Erythroblast (primary cell): ENCODE measurements at regions not wholly inside any gene's neighbourhood (a gene's known extent, or its start where the extent isn't known, plus 50 kb on each side); places are given as distances from the start of the nearest gene placed in this dataset.

ENCODE experiments used
- DNase-seq, 2 experiments: peaks; one replicate each; lab custom pipeline; 2025; lab: John Stamatoyannopoulos, UW
- GATA1 ChIP-seq: IDR thresholded peaks from 2 replicates; pipeline ENCODE4 v1.6.1; 2011; ENCODE audit warnings: low read depth, mild to moderate bottlenecking, control low read depth, low read length, moderate library complexity
- POLR2A ChIP-seq: IDR thresholded peaks from 2 replicates; pipeline ENCODE4 v1.6.1; 2011; ENCODE audit warnings: mild to moderate bottlenecking, low read length

DNA sequence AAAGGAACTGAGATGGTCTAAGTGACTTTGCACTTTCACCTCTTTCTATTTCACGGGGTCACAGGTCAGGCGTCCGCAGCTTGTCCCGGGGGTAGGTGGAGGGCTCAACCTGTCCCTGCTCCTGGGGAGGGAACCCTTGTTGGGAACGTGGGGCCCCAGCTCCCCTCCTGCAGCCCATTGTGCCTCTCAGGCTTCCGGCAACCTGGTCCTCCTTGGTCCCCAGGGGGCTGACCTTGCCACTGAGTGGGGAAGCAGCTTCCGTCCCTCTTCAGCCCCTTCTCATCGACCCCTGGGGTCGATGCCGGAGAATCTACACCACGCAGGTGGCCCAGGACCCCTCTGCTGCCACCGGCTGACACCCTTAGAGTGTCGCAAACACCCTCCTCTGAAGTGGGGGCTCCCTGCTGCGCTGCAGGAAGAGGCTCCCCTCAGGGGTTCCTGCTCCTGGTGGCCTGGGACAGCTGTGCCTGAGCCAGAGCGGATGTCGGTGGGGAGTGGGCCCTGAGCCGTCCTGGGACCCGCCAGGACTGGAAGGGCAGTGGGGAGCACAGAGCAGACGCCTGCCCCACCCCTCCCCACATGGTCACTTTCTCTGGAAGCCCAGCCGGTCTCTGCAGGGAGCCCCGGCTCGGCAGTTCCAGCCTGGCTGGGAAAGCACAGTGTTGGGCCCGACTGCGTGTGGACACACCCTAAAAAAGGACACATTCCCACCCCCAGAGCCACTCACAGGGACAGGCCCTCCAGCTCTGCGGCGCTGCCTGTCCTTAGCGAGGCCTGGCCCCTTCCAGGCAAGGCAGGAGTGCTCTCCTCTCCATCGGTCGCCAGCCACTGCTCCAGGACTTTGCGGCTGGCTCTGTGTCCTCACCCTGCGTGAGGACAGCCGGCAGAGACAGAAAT lies 357.5 kb upstream of the SHH start:
- TF ChIP-seq POLR2A (no peak), GATA1 (no peak)
- no peak for DNase-seq

DNA sequence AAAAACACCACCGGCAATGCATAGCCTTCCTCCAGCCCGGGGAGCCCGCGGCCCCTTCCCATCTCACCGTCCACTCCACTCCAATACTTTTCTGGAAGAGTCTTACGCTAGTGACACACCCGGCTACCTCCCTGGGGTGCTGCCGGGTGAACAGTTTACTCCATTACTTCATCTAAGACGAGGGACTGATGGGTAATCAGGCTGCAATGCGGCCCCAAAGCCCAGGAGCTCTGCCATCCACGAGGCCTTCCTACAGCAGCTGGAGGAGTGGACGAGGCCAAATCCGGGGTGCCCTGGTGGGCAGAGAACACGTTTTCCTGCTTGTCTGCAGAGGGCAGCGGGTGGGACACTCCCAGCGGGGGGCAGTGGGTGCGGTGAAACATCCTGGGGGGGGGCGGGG lies 356.2 kb upstream of the SHH start:
- TF ChIP-seq POLR2A: no peak
- no peak for TF ChIP-seq GATA1
- no peak for DNase-seq

GRCh38 chr7:156167987-156168386 lies 355.7 kb upstream of the SHH start:
- no peak for DNase-seq
- TF ChIP-seq GATA1: no peak
- no peak for TF ChIP-seq POLR2A

- DNase-seq: no peak
- TF ChIP-seq GATA1 (no peak), POLR2A (no peak)
Observed at GRCh38 chr7:156167417-156167807, 355.1 kb upstream of the SHH start.

DNA sequence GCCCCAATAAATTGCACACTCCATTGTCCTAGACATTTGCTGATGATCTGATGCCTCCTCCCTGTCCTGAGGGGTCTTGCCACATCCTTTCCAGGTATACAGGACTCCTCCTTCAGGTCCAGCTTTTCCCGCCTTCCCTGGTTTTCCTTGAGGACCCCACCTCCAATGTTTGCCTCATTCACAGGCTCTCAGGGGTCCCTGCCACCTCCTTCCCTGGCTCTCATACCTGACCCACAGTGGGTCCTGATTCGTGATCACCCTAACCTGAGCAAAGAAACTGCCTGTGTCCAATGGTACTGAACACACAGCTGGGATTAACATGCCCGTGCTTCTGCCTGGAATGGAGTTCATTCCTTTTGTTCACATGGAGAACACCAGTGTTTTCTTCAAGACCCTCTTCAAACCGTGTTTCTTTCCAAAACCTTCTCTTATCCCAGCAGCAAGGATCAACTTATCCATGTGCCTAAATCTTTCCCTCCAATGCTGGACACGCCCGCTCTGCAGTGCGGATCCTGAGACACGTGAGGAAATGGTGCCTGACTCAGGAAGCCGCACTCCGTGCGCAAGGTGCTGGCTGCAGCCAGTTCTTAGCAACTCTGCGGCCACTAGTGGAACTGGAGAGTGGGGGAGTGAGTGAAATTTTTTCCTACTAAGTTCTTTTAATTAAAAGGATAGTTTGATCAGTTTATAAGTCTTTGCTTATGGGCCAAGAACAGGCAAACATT lies 354.6 kb upstream of the SHH start:
- DNase-seq: no peak
- no peak for TF ChIP-seq GATA1
- TF ChIP-seq POLR2A: no peak

DNA sequence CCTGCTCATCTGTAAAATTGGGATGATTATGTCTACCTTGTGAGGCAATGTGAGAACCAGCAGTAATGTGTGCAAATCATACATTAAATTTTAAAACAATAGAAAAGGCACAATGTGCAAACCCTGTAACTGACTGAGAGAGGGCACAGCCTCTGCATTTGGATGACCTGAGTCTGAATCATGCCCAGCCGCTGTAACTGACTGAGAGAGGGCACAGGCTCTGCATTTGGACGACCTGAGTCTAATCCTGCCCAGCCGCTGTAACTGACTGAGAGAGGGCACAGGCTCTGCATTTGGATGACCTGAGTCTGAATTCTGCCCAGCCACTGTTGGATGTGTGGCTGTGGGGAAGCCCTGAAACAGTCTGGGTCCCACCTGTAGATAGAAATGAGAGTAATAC lies 351.5 kb upstream of the SHH start:
- no peak for DNase-seq
- no peak for TF ChIP-seq POLR2A

DNA sequence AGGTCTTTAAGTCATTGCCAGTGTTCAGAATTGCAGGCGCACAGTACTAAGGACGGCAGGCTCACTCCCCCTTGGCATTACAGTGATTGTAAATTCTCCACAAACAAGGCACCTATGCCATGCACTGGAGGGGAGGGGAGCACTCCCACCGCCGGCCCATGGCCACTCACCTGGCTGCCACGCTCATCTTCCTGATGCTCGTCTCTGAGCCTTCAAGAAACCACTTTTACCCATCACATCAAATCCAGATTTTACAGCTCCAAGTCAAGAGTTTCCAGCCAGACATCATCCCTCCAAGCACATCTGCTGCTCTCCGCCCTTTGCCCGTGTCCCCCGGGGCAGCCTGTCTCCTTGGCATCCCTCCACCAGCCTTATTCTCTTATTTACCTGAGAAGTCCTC lies 350.2 kb upstream of the SHH start:
- no peak for TF ChIP-seq GATA1
- no peak for TF ChIP-seq POLR2A
- DNase-seq: no peak

- no peak for TF ChIP-seq GATA1
- no peak for TF ChIP-seq POLR2A
- DNase-seq: no peak
Observed at GRCh38 chr7:156160811-156161210, 348.5 kb upstream of the SHH start.

- TF ChIP-seq GATA1 (no peak), POLR2A (no peak)
Observed at GRCh38 chr7:156158693-156159092, 346.4 kb upstream of the SHH start.

DNA sequence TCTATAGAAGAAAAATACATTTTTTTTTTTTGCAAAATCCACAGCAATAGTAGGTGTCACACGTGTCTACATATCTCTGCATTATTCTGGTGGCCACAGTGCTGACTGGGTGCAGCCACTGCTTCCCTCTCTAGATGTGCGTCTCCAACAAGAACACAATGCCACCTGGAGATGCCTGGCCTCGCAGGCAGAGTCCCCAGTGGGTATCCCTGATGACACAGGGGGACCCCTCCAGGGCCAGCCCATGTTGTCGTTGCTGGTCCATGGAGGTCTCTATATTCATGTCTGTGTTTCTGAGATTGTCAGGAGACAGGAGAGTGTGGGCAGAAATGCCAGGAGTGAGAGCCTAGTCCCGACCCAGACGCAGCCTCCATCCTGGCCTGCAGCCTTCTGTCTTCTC lies 345.9 kb upstream of the SHH start:
- TF ChIP-seq POLR2A (no peak), GATA1 (no peak)
- no peak for DNase-seq

More at GRCh38 chr7:156158693-156159092, 346.4 kb upstream of the SHH start:
- no peak for DNase-seq

- DNase-seq: no peak
- TF ChIP-seq POLR2A (no peak), GATA1 (no peak)
Observed at GRCh38 chr7:156157409-156158012, 345.2 kb upstream of the SHH start.

GRCh38 chr7:156156734-156157408 lies 344.6 kb upstream of the SHH start:
- peak in 1 of 2 experiments; percentile 3 for DNase-seq
- TF ChIP-seq GATA1: no peak

DNA sequence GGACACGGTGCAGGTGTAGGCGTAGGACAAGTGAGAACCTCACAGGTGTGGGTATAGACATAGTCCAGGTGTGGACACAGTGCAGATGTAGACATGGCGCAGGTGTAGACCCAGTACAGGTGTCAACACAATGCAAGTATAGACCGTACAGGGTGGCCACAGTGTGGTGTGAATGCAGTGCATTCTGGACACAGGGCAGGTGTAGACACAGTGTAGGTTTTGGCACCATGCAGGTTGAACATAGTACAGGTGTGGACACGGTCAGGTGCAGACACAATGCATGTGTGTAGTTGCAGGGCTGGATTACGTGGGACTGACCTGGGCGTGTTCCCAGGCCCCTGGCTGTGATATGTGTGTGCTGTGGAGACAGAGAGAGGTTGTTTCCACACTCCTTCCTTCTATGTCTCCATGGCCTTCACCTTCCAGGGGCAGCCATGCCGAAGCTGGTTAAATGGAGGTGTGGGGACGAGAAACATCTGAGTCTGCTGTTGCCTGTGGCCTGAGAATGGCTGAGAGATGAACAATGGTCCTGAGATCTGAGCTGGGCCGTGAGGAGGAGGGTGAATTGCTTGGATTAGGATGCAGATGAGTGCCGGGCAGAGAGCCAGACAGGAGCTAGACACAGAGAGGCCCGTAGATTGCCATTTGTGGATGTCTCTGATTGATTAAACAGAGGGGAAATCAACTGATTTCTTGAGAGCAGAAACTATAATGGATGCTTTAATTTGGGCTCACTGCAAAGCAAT lies 343.9 kb upstream of the SHH start:
- TF ChIP-seq GATA1 (no peak), POLR2A (no peak)

DNA sequence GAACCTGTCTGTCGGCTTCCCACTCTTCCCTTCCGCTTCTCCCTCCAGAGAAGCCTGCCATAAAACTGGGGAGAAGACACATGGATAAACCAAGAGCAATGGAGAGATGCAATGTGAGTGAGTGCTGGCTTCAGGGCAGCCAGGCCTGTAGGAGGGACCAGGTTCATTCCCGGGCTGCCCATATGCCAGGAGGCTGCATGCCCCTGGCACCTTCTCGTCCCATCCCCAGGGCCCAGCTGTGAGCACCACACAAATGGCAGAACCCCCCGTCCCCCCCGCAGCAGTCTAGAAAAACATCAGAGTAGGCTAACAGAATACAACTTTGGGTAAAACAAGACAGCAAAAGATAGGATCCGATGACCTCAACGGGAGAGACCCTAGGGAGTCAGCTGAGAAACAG lies 341.3 kb upstream of the SHH start:
- TF ChIP-seq GATA1 (no peak), POLR2A (no peak)
- no peak for DNase-seq

More for the DNA sequence above, 343.9 kb upstream of the SHH start:
- no peak for DNase-seq
